Testis (tissue), 2 donors: ENCODE measurements at regions not wholly inside any gene's neighbourhood (a gene's known extent, or its start where the extent isn't known, plus 50 kb on each side); places are given as distances from the start of the nearest gene placed in this dataset.

Experiments used
- DNase-seq: peaks from one replicate; pipeline ENCODE4 v3.0.0-alpha.2; 2019
- H3K27ac ChIP-seq, 2 donors: fragments of 200-600 bp; sonication (generic); one replicate each; pipeline ENCODE4 v1.5.1; 2019
- H3K27me3 ChIP-seq: fragments of 200-600 bp; sonication (generic); one replicate; pipeline ENCODE4 v1.5.1; 2019
- H3K36me3 ChIP-seq: fragments of 200-600 bp; sonication (generic); one replicate; pipeline ENCODE4 v1.5.1; 2017; ENCODE audit warnings: low read depth; ENCODE audit errors: missing control alignments
- H3K4me1 ChIP-seq: fragments of 200-600 bp; sonication (generic); one replicate; pipeline ENCODE4 v1.5.1; 2019
- H3K4me3 ChIP-seq, 2 donors: fragments of 200-600 bp; sonication (generic); one replicate each; pipeline ENCODE4 v1.5.1; 2017 to 2019
- H3K9me3 ChIP-seq: fragments of 200-600 bp; sonication (generic); one replicate; pipeline ENCODE4 v1.5.1; 2017
- POLR2A ChIP-seq: fragments of 450-650 bp; IDR thresholded peaks from one replicate; pipeline ENCODE4 v1.6.1; 2017; ENCODE audit warnings: antibody characterized with exemption, mild to moderate bottlenecking, moderate library complexity
- WGBS, 2 donors: methylation state at CpG; one replicate each; pipeline ENCODE4 v1.1.5; 2018; 5-methylcytosine and 5-hydroxymethylcytosine counted together
- intact Hi-C: fragments of 100-400 bp; cut with DNase I; formaldehyde crosslinking; loops from one replicate; pipeline ENCODE4 v1.15.1; 2023; ENCODE audit warnings: low total_unique reads
- TF ChIP-seq, protein P1 (sequence below), 3 experiments: fragments of 450-650 bp in 2 of 3; fragments of 200-600 bp in 1 of 3; sonication (generic) in 1 of 3; IDR thresholded peaks; one replicate each; pipeline ENCODE4 v1.5.1; 2016 to 2019; ENCODE audit warnings: antibody characterized with exemption in 3 of 3, mild to moderate bottlenecking in 2 of 3, moderate library complexity in 1 of 3

GRCh38 chr9:16312962-16313546 is 557.4 kb downstream of the BNC2 start:
- no peaks in the 10 kb centered on the region for H3K9me3 ChIP-seq
- TF ChIP-seq, protein P1, sequence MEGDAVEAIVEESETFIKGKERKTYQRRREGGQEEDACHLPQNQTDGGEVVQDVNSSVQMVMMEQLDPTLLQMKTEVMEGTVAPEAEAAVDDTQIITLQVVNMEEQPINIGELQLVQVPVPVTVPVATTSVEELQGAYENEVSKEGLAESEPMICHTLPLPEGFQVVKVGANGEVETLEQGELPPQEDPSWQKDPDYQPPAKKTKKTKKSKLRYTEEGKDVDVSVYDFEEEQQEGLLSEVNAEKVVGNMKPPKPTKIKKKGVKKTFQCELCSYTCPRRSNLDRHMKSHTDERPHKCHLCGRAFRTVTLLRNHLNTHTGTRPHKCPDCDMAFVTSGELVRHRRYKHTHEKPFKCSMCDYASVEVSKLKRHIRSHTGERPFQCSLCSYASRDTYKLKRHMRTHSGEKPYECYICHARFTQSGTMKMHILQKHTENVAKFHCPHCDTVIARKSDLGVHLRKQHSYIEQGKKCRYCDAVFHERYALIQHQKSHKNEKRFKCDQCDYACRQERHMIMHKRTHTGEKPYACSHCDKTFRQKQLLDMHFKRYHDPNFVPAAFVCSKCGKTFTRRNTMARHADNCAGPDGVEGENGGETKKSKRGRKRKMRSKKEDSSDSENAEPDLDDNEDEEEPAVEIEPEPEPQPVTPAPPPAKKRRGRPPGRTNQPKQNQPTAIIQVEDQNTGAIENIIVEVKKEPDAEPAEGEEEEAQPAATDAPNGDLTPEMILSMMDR (IDR thresholded peaks at IDR 0.05): no peak
- no peak for TF ChIP-seq POLR2A
- H3K4me1 ChIP-seq: peaks cover 24% of the 10 kb centered on the region
- no peaks in the 10 kb centered on the region for H3K36me3 ChIP-seq
- 82 to 90% methylated on average over 9 to 10 of the region's 10 CpGs for WGBS, 2 donors
- no peak overlapping the region for H3K4me3 ChIP-seq
- no peak for DNase-seq
- H3K27me3 ChIP-seq: no peaks in the 10 kb centered on the region
- intact Hi-C loops: no loop called here
- H3K27ac ChIP-seq: no peak overlapping the region

- Histone ChIP-seq H3K36me3 (no peaks in the 10 kb centered on the region), H3K4me3 (no peak overlapping the region), H3K27me3 (no peaks in the 10 kb centered on the region), H3K27ac (no peak overlapping the region), H3K4me1 (peaks cover 19% of the 10 kb centered on the region), H3K9me3 (no peaks in the 10 kb centered on the region)
- TF ChIP-seq POLR2A: no peak
- TF ChIP-seq, protein P1 (IDR thresholded peaks at IDR 0.05): no peak
- intact Hi-C loops: no loop called here
- 91 to 92% methylated on average over 4 to 5 of the region's 5 CpGs for WGBS, 2 donors
- DNase-seq: no peak
Observed at GRCh38 chr9:16314476-16314875, 556.0 kb downstream of the BNC2 start.

DNA sequence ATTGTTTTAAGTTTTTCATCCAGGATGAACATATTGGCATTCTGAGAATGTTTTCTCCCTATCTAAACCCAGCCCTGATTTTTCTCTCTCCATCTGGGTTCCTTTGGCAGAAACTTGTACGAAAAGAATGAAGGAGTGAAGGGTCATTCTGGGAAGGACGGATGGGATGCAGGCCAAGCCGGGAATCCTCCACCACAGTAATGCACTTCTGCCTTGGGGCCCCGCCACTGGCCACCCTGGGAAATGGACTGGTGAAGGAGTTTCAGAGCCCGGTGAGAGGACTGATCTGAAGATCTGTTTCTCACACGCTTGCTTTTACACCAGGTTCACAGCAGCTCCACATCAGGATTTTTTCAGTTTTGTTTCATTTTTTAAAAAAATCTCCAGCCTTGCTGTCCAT is 554.8 kb downstream of the BNC2 start:
- no peak overlapping the region for H3K27ac ChIP-seq

GRCh38 chr9:16316456-16316855 is 554.0 kb downstream of the BNC2 start:
- no peaks in the 10 kb centered on the region for H3K36me3 ChIP-seq
- no peak overlapping the region for H3K27ac ChIP-seq
- H3K27me3 ChIP-seq: no peaks in the 10 kb centered on the region
- DNase-seq: no peak
- no peak overlapping the region for H3K4me3 ChIP-seq
- H3K9me3 ChIP-seq: no peaks in the 10 kb centered on the region
- intact Hi-C loops: no loop called here
- peaks cover 4% of the 10 kb centered on the region for H3K4me1 ChIP-seq
- TF ChIP-seq POLR2A: no peak
- TF ChIP-seq, protein P1 (IDR thresholded peaks at IDR 0.05): no peak
- 92 to 97% methylated on average over 7 to 9 of the region's 9 CpGs for WGBS, 2 donors

More for the DNA sequence above, 554.8 kb downstream of the BNC2 start:
- DNase-seq: no peak
- no peaks in the 10 kb centered on the region for H3K36me3 ChIP-seq
- H3K4me3 ChIP-seq: no peak overlapping the region
- TF ChIP-seq, protein P1 (IDR thresholded peaks at IDR 0.05): no peak
- no peak for TF ChIP-seq POLR2A
- no peaks in the 10 kb centered on the region for H3K9me3 ChIP-seq
- peaks cover 7% of the 10 kb centered on the region for H3K4me1 ChIP-seq
- 47 to 48% methylated on average over 6 of the region's 6 CpGs for WGBS, 2 donors
- no peaks in the 10 kb centered on the region for H3K27me3 ChIP-seq
- intact Hi-C loops: no loop called here
